ENCODE measurements at regions not wholly inside any gene's neighbourhood (a gene's known extent, or its start where the extent isn't known, plus 50 kb on each side); places are given as distances from the start of the nearest gene placed in this dataset.
"Not testable (repeated sequence)": the region's sequence is repeated elsewhere in the genome, so short reads cannot be mapped to it uniquely, and the experiment has no call there.

DNA sequence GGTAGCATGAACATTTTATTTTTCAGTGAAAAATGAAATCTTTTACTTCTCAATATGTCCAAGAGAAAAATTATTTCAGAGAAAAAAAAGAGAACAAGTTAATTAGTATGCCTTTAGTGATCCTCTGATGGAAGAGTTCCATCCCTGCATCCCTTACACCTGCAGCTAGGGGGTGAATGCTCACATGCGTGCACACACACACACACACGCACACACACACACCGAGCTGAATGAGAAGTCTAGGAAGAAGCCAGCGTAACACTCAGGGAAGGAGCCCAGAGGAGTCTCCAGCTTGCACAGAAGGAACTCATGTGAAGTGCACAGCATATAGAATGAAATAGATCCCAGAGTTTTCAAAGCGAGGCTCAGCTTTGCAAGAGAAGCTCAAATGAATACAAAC is 510.5 kb downstream of the IRS2 start:
- DNase-seq (ENCODE audit: low read depth in 2 of 2) = no peak

DNA sequence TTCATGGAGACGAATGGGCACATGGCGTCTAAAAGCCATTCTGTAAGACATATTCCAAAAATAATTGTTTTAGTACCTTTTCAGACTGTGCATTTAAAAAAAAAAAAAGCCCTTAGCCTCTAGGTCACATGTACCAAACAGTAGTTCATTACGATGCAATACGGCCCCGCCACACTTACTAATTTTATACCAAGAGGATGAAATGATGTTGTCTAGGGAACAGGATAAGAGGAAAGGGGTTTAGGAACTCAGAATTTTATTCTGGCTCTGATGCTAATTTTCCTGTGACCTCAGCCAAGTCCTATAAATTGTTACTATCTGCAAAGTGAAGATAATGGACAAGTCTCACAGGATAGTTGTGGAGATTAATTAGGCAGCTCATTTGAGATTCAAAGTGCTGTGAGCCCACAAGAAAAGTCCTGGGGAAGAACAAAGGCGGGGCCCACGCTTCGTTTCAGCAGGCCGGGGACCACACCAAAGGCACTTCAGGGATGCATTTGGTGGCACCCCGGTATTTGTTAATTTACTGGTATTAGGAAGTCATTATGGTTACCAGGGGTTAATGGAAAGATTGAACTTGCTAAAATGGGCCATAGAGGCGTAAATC is 511.1 kb downstream of the IRS2 start:
- DNase-seq (ENCODE audit: low read depth in 2 of 2) = no peak

GRCh38 chr13:109274188-109274821 is 512.1 kb downstream of the IRS2 start:
- no peak for DNase-seq (ENCODE audit: low read depth in 2 of 2)

DNA sequence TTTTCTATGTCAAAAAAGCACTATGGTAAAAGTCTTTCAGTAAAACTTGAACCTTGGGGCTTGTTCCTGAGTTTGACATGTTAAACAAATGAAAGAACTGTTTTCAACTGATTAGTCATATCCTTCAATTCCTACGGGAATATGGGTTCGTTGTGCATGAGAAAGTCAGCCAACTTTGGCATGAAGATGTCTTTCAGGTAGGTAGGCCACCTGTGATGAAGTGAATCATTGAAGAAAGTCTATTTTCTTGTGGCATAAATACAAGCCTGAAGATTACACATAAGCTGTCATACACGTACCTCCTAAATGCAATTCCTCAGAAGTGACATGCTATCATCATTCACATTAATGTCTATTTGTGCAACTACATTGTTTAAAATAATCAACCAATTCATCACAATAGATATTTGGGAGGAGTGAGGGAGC is 513.0 kb downstream of the IRS2 start:
- no peak for DNase-seq (ENCODE audit: low read depth in 2 of 2)

GRCh38 chr13:109272595-109273325 is 513.6 kb downstream of the IRS2 start:
- no peak for DNase-seq (ENCODE audit: low read depth in 2 of 2)

GRCh38 chr13:109271555-109272541 is 514.5 kb downstream of the IRS2 start:
- DNase-seq (ENCODE audit: low read depth in 2 of 2) = no peak

GRCh38 chr13:109271061-109271460 is 515.3 kb downstream of the IRS2 start:
- DNase-seq (ENCODE audit: low read depth in 2 of 2) = no peak

DNA sequence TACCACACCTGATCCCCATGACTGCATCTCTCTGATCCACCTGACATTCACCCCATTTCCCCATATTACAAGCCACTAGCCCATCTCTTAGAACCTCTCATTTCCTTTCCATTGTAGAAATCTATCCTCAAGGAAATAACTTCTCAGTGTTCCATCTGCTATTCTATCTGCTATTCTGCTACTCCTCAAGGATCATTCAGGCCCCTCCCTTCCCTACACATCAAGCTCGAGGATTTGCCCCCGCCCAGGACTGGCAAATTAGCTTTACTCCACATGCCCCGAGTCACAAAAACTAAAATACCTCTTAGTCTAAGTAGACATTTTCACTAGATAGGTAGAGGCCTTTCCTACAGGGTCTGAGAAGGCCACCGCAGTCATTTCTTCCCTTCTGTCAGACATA is 517.0 kb downstream of the IRS2 start:
- DNase-seq (ENCODE audit: low read depth in 2 of 2) = not testable (repeated sequence)

GRCh38 chr13:109268492-109268891 is 517.9 kb downstream of the IRS2 start:
- not testable (repeated sequence) for DNase-seq (ENCODE audit: low read depth in 2 of 2)

GRCh38 chr13:109267400-109267799 is 519.0 kb downstream of the IRS2 start:
- not testable (repeated sequence) for DNase-seq (ENCODE audit: low read depth in 2 of 2)

GRCh38 chr13:109265438-109265742 is 521.0 kb downstream of the IRS2 start:
- DNase-seq (ENCODE audit: low read depth in 2 of 2) = not testable (repeated sequence)

GRCh38 chr13:109264603-109265437 is 521.6 kb downstream of the IRS2 start:
- not testable (repeated sequence) for DNase-seq (ENCODE audit: low read depth in 2 of 2)

- DNase-seq (ENCODE audit: low read depth in 2 of 2) = not testable (repeated sequence)
These were observed 528.6 kb downstream of the IRS2 start for GRCh38 chr13:109257761-109258157.

Data from activated CD4-positive, alpha-beta T cell treated with anti-CD3 and anti-CD28 coated beads for 24 hours (primary cell).